Liver (tissue), 7 donors: ENCODE measurements at regions not wholly inside any gene's neighbourhood (a gene's known extent, or its start where the extent isn't known, plus 50 kb on each side); places are given as distances from the start of the nearest gene placed in this dataset.

Experiments used
- DNase-seq: peaks from one replicate; pipeline ENCODE4 v3.0.0-alpha.2; 2017; ENCODE audit warnings: low spot score
- H3K27ac ChIP-seq, 2 donors: one replicate each; pipeline ENCODE4 v1.7.0; 2013; ENCODE audit warnings: inconsistent platforms in 2 of 2, low read length in 2 of 2, control low read depth in 1 of 2, low read depth in 1 of 2, mild to moderate bottlenecking in 1 of 2
- H3K27me3 ChIP-seq, 4 donors: one replicate each; pipeline versions ENCODE4 v1.6.1 to v1.7.0; 2013; ENCODE audit warnings: low read length in 3 of 4, inconsistent platforms in 1 of 4, mild to moderate bottlenecking in 1 of 4, moderate library complexity in 1 of 4; ENCODE audit not compliant: control insufficient read depth in 4 of 4, insufficient read depth in 4 of 4
- H3K36me3 ChIP-seq, 4 donors: one replicate each; pipeline versions ENCODE4 v1.6.1 to v1.7.0; 2013; ENCODE audit warnings: low read length in 3 of 4, mild to moderate bottlenecking in 3 of 4, low read depth in 1 of 4, moderate library complexity in 1 of 4; ENCODE audit not compliant: control insufficient read depth in 4 of 4, insufficient read depth in 3 of 4
- H3K4me1 ChIP-seq, 4 donors: one replicate each; pipeline versions ENCODE4 v1.6.1 to v1.7.0; 2013; ENCODE audit warnings: low read length in 3 of 4, mild to moderate bottlenecking in 3 of 4, moderate library complexity in 1 of 4; ENCODE audit not compliant: control insufficient read depth in 4 of 4, insufficient read depth in 4 of 4
- H3K4me3 ChIP-seq, 3 donors: one replicate each; pipeline versions ENCODE4 v1.6.1 to v1.7.0; 2013; ENCODE audit warnings: low read length in 3 of 3, control low read depth in 1 of 3, low read depth in 1 of 3, mild to moderate bottlenecking in 1 of 3
- H3K9ac ChIP-seq, 2 donors: one replicate each; pipeline ENCODE4 v1.7.0; 2013; ENCODE audit warnings: low read length in 2 of 2, mild to moderate bottlenecking in 2 of 2, moderate library complexity in 2 of 2, control low read depth in 1 of 2, low read depth in 1 of 2
- H3K9me3 ChIP-seq, 4 donors: one replicate each; pipeline versions ENCODE4 v1.6.1 to v1.7.0; 2013; ENCODE audit warnings: low read length in 3 of 4; ENCODE audit not compliant: control insufficient read depth in 4 of 4
- FOXA1 ChIP-seq: IDR thresholded peaks from 2 replicates; pipeline ENCODE4 v1.6.1; 2016; ENCODE audit warnings: antibody characterized with exemption
- FOXA2 ChIP-seq: IDR thresholded peaks from 2 replicates; pipeline ENCODE4 v1.6.1; 2016; ENCODE audit warnings: antibody characterized with exemption
- GABPA ChIP-seq, 2 donors: IDR thresholded peaks in 1 of 2; conservative IDR thresholded peaks in 1 of 2; 2 replicates each; pipeline ENCODE4 v1.6.1; 2016; ENCODE audit warnings: antibody characterized with exemption in 2 of 2, mild to moderate bottlenecking in 1 of 2, moderate library complexity in 1 of 2
- HNF4G ChIP-seq: IDR thresholded peaks from 2 replicates; pipeline ENCODE4 v1.6.1; 2016; ENCODE audit warnings: antibody characterized with exemption
- JUND ChIP-seq, 2 donors: IDR thresholded peaks; 2 replicates each; pipeline ENCODE4 v1.6.1; 2016; ENCODE audit warnings: antibody characterized with exemption in 2 of 2
- NR2F2 ChIP-seq: IDR thresholded peaks from 2 replicates; pipeline ENCODE4 v1.6.1; 2016; ENCODE audit warnings: antibody characterized with exemption
- RAD21 ChIP-seq, 2 donors: IDR thresholded peaks; 2 replicates each; pipeline ENCODE4 v1.6.1; 2016; ENCODE audit warnings: antibody characterized with exemption in 2 of 2, mild to moderate bottlenecking in 2 of 2
- RXRA ChIP-seq, 2 donors: IDR thresholded peaks; 2 replicates each; pipeline ENCODE4 v1.6.1; 2017 to 2018; ENCODE audit warnings: antibody characterized with exemption in 2 of 2, mild to moderate bottlenecking in 1 of 2
- SP1 ChIP-seq: IDR thresholded peaks from 2 replicates; pipeline ENCODE4 v1.6.1; 2018; ENCODE audit warnings: antibody characterized with exemption, mild to moderate bottlenecking
- YY1 ChIP-seq: IDR thresholded peaks from 2 replicates; pipeline ENCODE4 v1.6.1; 2016; ENCODE audit warnings: antibody characterized with exemption, mild to moderate bottlenecking
- WGBS: extraction: QIAGEN DNeasy Blood & Tissue Kit; methylation state at CpG from one replicate; pipeline ENCODE4 v1.1.7; 2013; 5-methylcytosine and 5-hydroxymethylcytosine counted together
- TF ChIP-seq, protein P1 (sequence below): IDR thresholded peaks from 2 replicates; pipeline ENCODE4 v1.6.1; 2016; ENCODE audit warnings: antibody characterized with exemption
- TF ChIP-seq, protein P2 (sequence below): IDR thresholded peaks from 2 replicates; pipeline ENCODE4 v1.6.1; 2016; ENCODE audit warnings: antibody characterized with exemption
- TF ChIP-seq, protein P3 (sequence below): IDR thresholded peaks from 2 replicates; pipeline ENCODE4 v1.6.1; 2016; ENCODE audit warnings: antibody characterized with exemption
- TF ChIP-seq, protein P4 (sequence below): IDR thresholded peaks from 2 replicates; pipeline ENCODE4 v1.6.1; 2016; ENCODE audit warnings: antibody characterized with exemption, mild to moderate bottlenecking
- donor health status: healthy.
- donor health status: healthy.
- donor health status: healthy.
- donor health status: healthy.

DNA sequence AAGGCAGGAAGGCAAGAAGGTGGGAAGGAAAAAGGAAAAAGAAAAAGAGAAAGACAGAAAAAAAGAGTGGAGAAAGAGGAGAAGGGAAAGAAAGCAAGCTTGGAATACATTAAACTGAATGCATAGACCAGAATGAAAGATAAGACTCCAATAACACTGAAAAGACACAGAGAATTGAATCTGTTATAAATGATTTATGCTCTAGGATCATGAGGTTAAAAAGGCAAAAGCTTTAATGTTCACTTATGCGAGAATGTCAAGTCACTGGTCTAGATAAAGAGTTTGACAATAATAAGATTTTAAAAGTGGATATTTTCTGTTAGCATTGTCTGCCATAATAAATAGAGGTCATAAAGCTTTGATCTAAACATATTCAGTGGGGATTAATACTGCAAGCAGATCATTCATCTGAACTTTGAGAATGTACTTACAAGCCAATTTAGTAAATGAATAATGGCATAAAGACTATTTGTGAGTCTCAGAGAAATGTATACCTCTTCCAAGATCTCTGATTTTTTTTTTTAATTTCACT, 1069.2 kb upstream of the SLC39A10 start:
- H3K9me3 ChIP-seq, result no peaks in the 10 kb centered on the region
- no peak for TF ChIP-seq FOXA1
- TF ChIP-seq GABPA (IDR thresholded peaks at IDR 0.05 in 1 of 2, conservative IDR thresholded peaks at IDR 0.05 in 1 of 2), result no peak
- no peak for TF ChIP-seq HNF4G
- no peak for TF ChIP-seq NR2F2
- TF ChIP-seq, protein P1, sequence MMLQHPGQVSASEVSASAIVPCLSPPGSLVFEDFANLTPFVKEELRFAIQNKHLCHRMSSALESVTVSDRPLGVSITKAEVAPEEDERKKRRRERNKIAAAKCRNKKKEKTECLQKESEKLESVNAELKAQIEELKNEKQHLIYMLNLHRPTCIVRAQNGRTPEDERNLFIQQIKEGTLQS, result no peak
- no peak overlapping the region for H3K27ac ChIP-seq
- H3K27me3 ChIP-seq, result no peaks in the 10 kb centered on the region
- H3K9ac ChIP-seq, result no peak overlapping the region
- H3K4me1 ChIP-seq, result no peaks in the 10 kb centered on the region
- WGBS, result 64% methylated on average over 1 of the region's 1 CpG
- H3K4me3 ChIP-seq, result no peak overlapping the region
- DNase-seq, result no peak
- H3K36me3 ChIP-seq, result no peaks in the 10 kb centered on the region

DNA sequence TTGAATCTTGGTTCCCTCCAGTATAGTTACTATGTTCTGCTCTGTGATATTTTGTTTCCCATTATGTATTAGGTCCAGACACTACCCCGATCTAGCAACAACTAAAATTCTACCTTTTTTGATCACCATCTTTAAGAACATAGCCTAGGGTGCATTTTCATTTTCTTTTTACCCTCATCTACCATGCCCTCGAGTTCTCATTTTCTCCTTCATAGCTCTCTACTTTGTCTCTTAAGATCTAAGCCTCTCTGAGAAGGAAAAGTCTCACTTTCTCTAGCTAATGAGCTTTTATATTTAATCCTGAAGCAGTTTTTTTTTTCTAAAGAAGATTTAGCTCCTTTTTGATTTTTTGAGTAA, 1089.4 kb upstream of the SLC39A10 start:
- DNase-seq, result no peak

DNA sequence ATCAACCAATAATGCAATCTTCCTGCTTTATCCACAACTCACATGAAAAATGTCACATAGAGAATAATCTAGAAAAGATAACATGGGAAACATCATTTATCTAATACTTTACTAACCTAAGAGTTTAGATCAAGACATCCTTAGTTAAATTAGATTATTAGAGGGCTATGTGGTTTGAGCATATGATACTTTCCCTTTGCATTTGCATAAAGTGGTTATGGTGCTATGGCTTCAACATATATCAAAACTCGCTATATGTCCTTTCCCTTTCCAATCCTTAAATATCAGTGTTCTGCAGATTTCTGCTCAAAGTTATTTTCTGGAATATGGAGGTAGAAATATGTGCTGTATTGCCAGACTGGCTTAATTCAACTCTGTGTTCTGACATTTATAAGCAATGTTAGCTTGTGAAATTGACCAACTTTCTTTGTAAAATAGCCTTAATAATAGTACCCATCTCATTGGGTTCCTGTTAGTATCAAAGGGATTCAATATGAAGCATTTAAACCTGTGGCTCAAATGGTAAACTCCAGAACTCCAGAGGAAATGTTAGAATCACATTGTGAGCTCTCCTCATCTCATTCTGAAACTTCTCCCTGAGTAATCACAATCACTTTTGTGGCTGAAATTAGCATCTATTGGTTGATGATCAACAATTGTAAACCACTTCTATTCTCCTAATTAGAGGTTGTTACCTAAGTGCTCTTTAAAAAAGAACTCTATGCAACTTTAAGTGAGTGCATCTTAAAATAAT, 1089.9 kb upstream of the SLC39A10 start:
- no peaks in the 10 kb centered on the region for H3K36me3 ChIP-seq
- no peak overlapping the region for H3K4me3 ChIP-seq
- no peaks in the 10 kb centered on the region for H3K4me1 ChIP-seq
- no peak overlapping the region for H3K27ac ChIP-seq
- no peak overlapping the region for H3K9ac ChIP-seq
- 77% methylated on average over 1 of the region's 1 CpG for WGBS
- H3K27me3 ChIP-seq, result no peaks in the 10 kb centered on the region
- H3K9me3 ChIP-seq, result no peaks in the 10 kb centered on the region
- no peak for DNase-seq
- TF ChIP-seq YY1 (no peak), GABPA (IDR thresholded peaks at IDR 0.05 in 1 of 2, conservative IDR thresholded peaks at IDR 0.05 in 1 of 2) (no peak), FOXA2 (no peak), SP1 (no peak), RAD21 (IDR thresholded peaks at IDR 0.05) (no peak), HNF4G (no peak), JUND (IDR thresholded peaks at IDR 0.05) (no peak)
- TF ChIP-seq, protein P2, sequence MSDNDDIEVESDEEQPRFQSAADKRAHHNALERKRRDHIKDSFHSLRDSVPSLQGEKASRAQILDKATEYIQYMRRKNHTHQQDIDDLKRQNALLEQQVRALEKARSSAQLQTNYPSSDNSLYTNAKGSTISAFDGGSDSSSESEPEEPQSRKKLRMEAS, result no peak
- TF ChIP-seq, protein P1, result no peak
- TF ChIP-seq, protein P3, sequence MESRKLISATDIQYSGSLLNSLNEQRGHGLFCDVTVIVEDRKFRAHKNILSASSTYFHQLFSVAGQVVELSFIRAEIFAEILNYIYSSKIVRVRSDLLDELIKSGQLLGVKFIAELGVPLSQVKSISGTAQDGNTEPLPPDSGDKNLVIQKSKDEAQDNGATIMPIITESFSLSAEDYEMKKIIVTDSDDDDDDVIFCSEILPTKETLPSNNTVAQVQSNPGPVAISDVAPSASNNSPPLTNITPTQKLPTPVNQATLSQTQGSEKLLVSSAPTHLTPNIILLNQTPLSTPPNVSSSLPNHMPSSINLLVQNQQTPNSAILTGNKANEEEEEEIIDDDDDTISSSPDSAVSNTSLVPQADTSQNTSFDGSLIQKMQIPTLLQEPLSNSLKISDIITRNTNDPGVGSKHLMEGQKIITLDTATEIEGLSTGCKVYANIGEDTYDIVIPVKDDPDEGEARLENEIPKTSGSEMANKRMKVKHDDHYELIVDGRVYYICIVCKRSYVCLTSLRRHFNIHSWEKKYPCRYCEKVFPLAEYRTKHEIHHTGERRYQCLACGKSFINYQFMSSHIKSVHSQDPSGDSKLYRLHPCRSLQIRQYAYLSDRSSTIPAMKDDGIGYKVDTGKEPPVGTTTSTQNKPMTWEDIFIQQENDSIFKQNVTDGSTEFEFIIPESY, result no peak

More for the DNA sequence above, 1089.4 kb upstream of the SLC39A10 start:
- Histone ChIP-seq H3K27ac (no peak overlapping the region), H3K9ac (no peak overlapping the region), H3K4me1 (no peaks in the 10 kb centered on the region), H3K9me3 (no peaks in the 10 kb centered on the region), H3K36me3 (no peaks in the 10 kb centered on the region), H3K27me3 (no peaks in the 10 kb centered on the region), H3K4me3 (no peak overlapping the region)
- TF ChIP-seq RXRA (IDR thresholded peaks at IDR 0.05) (no peak), JUND (IDR thresholded peaks at IDR 0.05) (no peak), HNF4G (no peak), YY1 (no peak), FOXA1 (no peak), SP1 (no peak), NR2F2 (no peak), RAD21 (IDR thresholded peaks at IDR 0.05) (no peak)
- TF ChIP-seq, protein P4, sequence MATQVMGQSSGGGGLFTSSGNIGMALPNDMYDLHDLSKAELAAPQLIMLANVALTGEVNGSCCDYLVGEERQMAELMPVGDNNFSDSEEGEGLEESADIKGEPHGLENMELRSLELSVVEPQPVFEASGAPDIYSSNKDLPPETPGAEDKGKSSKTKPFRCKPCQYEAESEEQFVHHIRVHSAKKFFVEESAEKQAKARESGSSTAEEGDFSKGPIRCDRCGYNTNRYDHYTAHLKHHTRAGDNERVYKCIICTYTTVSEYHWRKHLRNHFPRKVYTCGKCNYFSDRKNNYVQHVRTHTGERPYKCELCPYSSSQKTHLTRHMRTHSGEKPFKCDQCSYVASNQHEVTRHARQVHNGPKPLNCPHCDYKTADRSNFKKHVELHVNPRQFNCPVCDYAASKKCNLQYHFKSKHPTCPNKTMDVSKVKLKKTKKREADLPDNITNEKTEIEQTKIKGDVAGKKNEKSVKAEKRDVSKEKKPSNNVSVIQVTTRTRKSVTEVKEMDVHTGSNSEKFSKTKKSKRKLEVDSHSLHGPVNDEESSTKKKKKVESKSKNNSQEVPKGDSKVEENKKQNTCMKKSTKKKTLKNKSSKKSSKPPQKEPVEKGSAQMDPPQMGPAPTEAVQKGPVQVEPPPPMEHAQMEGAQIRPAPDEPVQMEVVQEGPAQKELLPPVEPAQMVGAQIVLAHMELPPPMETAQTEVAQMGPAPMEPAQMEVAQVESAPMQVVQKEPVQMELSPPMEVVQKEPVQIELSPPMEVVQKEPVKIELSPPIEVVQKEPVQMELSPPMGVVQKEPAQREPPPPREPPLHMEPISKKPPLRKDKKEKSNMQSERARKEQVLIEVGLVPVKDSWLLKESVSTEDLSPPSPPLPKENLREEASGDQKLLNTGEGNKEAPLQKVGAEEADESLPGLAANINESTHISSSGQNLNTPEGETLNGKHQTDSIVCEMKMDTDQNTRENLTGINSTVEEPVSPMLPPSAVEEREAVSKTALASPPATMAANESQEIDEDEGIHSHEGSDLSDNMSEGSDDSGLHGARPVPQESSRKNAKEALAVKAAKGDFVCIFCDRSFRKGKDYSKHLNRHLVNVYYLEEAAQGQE, result no peak
- TF ChIP-seq, protein P1, result no peak
- 68% methylated on average over 2 of the region's 2 CpGs for WGBS
